Esophagus squamous epithelium (tissue), 4 donors: ENCODE measurements at regions not wholly inside any gene's neighbourhood (a gene's known extent, or its start where the extent isn't known, plus 50 kb on each side); places are given as distances from the start of the nearest gene placed in this dataset.

Source experiments
- POLR2A ChIP-seq, 4 donors: fragments of 450-650 bp; IDR thresholded peaks; one replicate each; pipeline ENCODE4 v1.6.1; 2017; ENCODE audit warnings: antibody characterized with exemption in 4 of 4, mild to moderate bottlenecking in 4 of 4, moderate library complexity in 3 of 4
- TF ChIP-seq, protein P1 (sequence below), 6 experiments: fragments of 450-650 bp in 4 of 6; fragments of 200-600 bp in 2 of 6; sonication (generic) in 2 of 6; IDR thresholded peaks; one replicate each; pipeline ENCODE4 v1.5.1; 2016 to 2019; ENCODE audit warnings: antibody characterized with exemption in 6 of 6, mild to moderate bottlenecking in 4 of 6, moderate library complexity in 4 of 6

GRCh38 chr14:100399052-100399849 lies 76.1 kb downstream of the SLC25A47 start:
- TF ChIP-seq, protein P1, sequence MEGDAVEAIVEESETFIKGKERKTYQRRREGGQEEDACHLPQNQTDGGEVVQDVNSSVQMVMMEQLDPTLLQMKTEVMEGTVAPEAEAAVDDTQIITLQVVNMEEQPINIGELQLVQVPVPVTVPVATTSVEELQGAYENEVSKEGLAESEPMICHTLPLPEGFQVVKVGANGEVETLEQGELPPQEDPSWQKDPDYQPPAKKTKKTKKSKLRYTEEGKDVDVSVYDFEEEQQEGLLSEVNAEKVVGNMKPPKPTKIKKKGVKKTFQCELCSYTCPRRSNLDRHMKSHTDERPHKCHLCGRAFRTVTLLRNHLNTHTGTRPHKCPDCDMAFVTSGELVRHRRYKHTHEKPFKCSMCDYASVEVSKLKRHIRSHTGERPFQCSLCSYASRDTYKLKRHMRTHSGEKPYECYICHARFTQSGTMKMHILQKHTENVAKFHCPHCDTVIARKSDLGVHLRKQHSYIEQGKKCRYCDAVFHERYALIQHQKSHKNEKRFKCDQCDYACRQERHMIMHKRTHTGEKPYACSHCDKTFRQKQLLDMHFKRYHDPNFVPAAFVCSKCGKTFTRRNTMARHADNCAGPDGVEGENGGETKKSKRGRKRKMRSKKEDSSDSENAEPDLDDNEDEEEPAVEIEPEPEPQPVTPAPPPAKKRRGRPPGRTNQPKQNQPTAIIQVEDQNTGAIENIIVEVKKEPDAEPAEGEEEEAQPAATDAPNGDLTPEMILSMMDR (IDR thresholded peaks at IDR 0.05), result no peak
- no peak for TF ChIP-seq POLR2A (IDR thresholded peaks at IDR 0.05)
